NB4 (cell line): ENCODE measurements at regions not wholly inside any gene's neighbourhood (a gene's known extent, or its start where the extent isn't known, plus 50 kb on each side); places are given as distances from the start of the nearest gene placed in this dataset.

Source experiments
- DNase-seq: peaks from one replicate; pipeline ENCODE4 v3.0.0; 2010; ENCODE audit warnings: low read depth
- H3K4me3 ChIP-seq: one replicate; pipeline ENCODE4 v1.5.1; 2011; ENCODE audit warnings: mild to moderate bottlenecking, low read depth, low read length, moderate library complexity
- MYC ChIP-seq: IDR thresholded peaks from 2 replicates; pipeline ENCODE4 v1.6.1; 2011; ENCODE audit warnings: low read depth, low read length
- POLR2A ChIP-seq: IDR thresholded peaks from 2 replicates; pipeline ENCODE4 v1.6.1; 2011; ENCODE audit warnings: mild to moderate bottlenecking; ENCODE audit not compliant: insufficient read length; ENCODE audit errors: extremely low read depth
- TF ChIP-seq, protein P1 (sequence below): IDR thresholded peaks from 2 replicates; pipeline ENCODE4 v1.6.1; 2011; ENCODE audit warnings: low read depth, low read length
- TF ChIP-seq, protein P2 (sequence below): IDR thresholded peaks from one replicate; pipeline ENCODE4 v1.5.1; 2012; ENCODE audit warnings: low read depth, low read length

DNA sequence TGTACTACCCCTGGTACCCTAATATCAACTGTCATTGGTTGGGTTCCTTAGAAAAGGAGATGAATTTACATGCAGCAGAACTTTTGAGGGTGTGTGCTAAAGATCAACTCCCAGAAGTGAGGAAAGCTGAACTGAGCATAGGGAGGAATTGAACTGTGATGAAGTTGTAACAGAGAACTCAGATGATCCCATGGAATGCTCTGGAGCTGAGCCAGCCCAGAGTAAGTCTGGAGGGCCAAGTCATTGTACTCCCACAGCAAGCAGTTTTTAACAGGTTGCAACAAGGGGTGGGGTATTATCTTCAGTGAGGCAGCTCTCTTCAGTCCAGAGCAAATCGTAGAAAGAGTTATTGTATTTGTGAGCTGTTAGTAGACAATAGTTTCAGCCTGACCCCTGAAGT lies 572.3 kb downstream of the PYDC2 start:
- TF ChIP-seq, protein P1, sequence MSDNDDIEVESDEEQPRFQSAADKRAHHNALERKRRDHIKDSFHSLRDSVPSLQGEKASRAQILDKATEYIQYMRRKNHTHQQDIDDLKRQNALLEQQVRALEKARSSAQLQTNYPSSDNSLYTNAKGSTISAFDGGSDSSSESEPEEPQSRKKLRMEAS, result no peak
- TF ChIP-seq MYC (no peak), POLR2A (no peak)
- TF ChIP-seq, protein P2, sequence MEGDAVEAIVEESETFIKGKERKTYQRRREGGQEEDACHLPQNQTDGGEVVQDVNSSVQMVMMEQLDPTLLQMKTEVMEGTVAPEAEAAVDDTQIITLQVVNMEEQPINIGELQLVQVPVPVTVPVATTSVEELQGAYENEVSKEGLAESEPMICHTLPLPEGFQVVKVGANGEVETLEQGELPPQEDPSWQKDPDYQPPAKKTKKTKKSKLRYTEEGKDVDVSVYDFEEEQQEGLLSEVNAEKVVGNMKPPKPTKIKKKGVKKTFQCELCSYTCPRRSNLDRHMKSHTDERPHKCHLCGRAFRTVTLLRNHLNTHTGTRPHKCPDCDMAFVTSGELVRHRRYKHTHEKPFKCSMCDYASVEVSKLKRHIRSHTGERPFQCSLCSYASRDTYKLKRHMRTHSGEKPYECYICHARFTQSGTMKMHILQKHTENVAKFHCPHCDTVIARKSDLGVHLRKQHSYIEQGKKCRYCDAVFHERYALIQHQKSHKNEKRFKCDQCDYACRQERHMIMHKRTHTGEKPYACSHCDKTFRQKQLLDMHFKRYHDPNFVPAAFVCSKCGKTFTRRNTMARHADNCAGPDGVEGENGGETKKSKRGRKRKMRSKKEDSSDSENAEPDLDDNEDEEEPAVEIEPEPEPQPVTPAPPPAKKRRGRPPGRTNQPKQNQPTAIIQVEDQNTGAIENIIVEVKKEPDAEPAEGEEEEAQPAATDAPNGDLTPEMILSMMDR, result no peak
- no peak overlapping the region for H3K4me3 ChIP-seq
- DNase-seq, result no peak

DNA sequence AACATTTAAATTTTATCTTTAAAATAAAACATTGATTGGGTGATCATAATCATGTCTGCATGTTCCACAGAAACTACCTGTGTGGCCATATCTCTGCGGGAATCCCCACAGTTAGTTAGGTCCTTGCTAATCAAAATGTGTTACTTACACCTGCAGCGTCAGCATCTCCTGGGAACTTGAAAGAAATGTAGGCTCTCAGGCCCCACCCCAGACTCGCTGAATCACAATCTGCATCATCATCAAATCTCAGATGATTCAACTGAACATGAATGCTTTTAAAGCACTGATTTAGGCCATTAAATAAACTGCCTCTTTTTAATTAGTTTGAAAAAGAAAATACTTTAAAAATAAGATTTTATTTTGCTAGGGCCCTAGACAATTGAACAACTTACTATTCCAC lies 577.8 kb downstream of the PYDC2 start:
- TF ChIP-seq, protein P2, result no peak
- TF ChIP-seq POLR2A (no peak), MYC (no peak)
- TF ChIP-seq, protein P1, result no peak
- DNase-seq, result no peak

DNA sequence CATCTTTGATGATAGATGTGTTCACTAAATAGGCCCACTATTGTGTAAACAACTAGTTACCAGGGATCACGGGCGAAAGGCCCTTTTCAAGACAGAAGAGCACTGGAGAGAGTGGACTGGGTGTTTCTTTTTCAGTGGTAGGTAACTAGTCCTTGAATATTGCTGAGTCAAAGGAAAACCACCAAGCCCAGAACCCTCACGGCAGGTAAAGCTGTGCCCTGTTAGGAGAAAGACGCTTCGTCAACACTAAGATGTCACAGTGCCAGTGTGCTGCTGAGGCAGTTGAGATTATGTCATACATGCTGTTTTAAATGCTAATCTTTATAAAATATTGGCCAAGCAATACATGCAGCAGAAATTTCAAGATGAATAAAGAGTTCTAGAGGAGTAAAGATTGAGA lies 578.6 kb downstream of the PYDC2 start:
- no peak overlapping the region for H3K4me3 ChIP-seq
- no peak for DNase-seq

More for the DNA sequence above, 577.8 kb downstream of the PYDC2 start:
- H3K4me3 ChIP-seq, result no peak overlapping the region

DNA sequence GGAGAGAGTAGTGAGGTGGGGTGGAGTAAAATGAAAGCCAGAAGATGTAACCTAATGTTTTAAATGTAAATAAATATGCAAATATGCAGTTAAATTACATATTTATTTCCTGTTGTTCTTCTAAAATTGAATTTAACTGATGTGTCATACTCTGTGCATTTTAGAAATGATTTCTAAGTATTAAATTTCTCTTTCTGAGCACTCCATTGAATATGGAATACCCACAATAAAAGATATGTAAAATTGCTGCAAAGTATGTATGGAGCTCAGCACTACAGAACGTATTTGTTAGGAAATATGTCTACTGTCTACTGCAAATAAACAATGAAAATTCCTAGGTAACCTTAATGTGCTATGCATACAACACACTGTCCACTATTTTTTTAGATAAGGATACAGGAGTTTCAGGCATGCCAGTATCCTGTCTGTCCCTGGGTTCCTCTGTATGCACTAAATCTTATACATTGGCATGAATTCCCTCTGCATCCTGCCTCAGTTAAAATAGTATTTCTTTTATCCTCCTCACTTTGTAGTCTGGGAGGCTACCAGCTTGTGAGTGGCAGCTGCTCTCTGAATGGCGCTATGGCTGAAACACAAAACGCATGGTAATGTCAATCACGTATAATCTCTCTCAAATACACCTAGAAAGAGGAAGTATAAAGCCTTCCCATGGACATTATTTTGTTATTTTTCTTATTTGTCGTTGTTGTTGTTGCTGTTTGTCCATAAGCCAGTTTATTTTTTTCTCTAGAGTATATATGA lies 579.5 kb downstream of the PYDC2 start:
- no peak for DNase-seq
- TF ChIP-seq, protein P2, result no peak
- TF ChIP-seq, protein P1, result no peak
- no peak for TF ChIP-seq POLR2A
- no peak for TF ChIP-seq MYC

More for the DNA sequence above, 578.6 kb downstream of the PYDC2 start:
- TF ChIP-seq MYC, result no peak
- TF ChIP-seq POLR2A, result no peak
- TF ChIP-seq, protein P1, result no peak
- TF ChIP-seq, protein P2, result no peak

DNA sequence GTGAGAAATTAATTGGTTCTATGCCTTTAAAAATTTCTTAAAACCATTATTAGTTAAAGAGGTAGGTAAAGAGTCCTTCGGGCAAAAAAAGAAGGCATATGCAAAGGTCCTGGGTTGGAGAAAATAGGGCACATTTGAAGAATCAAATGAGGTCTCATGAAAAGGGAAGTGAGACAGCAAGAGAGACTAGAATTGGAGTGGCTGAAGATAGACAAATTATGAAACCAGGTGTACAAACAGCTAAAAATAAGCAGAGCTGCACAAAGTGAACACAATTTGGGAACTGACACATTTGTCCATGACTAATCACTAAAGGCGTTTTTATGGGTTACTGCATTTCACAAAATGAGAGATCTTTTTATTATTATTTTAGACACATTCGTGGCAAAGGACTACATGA lies 581.2 kb downstream of the PYDC2 start:
- DNase-seq, result no peak
- H3K4me3 ChIP-seq, result no peak overlapping the region
- TF ChIP-seq, protein P1, result no peak
- TF ChIP-seq, protein P2, result no peak
- TF ChIP-seq MYC (no peak), POLR2A (no peak)

More for the DNA sequence above, 579.5 kb downstream of the PYDC2 start:
- H3K4me3 ChIP-seq, result no peak overlapping the region
